NCI-H2107 (cell line): ENCODE measurements at regions not wholly inside any gene's neighbourhood (a gene's known extent, or its start where the extent isn't known, plus 50 kb on each side); places are given as distances from the start of the nearest gene placed in this dataset.

Source experiments
- DNase-seq: peaks from one replicate; lab custom pipeline; 2025; lab: John Stamatoyannopoulos, UW

DNA sequence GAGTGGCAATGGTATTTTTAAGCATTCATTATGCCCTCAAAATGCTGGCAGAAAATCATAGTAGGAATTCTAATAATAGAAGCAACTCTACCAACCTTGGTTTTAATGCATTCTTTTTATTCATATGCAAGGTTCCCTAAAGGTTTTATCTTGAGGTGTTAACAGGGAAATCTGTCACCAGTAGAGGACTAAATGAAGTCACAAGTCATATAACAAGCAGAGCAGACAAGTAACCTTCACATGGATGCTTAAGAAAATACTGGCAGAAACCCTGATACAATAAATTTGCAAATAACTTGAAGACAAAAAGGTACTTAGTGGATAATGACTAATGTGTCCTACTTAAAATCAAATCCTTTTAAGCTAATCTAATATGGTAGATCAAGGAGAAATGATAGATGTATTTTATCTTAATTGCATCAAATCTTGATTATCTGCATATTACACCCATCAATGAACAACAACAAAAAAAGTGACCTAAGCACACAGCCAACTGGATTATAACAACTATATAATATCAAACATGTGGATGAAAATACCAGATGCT, 73.3 kb downstream of the RFC3 start:
- DNase-seq, result no peak

DNA sequence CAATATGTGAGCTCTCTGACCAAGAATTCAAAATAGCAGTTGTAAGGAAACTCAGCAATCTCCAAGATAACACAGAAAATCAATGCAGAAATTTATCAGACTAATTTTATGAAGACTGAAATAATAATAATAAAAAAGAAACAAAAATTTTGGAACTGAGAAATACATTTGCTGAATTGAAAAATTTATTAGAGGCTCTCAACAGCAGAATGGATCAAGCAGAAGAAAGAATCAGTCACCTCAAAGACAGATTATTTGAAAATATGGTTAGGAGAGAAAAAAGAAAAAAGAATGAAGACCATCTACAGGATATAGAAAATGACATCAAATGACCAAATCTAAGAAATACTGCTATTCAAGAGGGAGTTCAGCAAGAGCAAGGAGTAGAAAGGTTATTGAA, 75.6 kb downstream of the RFC3 start:
- no peak for DNase-seq

DNA sequence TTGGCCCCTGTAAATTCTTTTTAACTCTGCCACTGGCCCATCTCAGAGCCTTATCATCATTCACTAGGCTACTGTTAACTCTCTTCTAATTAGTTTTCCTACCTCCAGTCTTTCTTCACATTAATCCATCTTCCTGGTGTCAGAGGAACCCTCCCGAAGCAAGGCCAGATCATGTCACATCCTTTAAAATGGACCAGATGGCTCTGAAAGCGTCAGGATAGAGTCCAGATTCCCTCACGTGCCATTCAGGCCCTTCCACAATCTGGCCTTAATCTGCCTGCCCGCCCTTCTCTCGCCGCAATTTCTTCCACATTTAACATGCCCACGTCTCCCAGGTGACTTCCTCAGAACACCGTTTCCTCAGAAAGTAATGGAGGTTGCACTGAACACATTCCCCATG, 86.5 kb downstream of the RFC3 start:
- DNase-seq, result no peak

DNA sequence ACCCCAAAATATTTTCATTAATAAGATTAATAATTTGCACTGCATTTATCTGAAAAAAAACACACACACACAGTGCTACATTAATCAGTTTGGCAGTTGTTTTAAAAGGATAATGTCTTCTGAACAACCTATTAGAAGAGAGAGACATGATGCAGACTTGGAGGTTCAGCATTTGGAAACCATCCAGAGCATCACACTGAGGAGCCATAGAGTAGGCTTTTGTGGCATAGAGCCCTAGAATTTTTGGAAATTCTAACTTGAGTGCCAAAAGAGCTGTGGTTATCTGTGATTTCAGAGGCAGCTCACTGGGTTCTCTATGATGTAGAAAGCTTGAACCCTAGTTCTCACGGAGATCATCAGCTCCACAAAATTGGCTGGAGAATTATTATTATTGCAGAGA, 90.2 kb downstream of the RFC3 start:
- no peak for DNase-seq

DNA sequence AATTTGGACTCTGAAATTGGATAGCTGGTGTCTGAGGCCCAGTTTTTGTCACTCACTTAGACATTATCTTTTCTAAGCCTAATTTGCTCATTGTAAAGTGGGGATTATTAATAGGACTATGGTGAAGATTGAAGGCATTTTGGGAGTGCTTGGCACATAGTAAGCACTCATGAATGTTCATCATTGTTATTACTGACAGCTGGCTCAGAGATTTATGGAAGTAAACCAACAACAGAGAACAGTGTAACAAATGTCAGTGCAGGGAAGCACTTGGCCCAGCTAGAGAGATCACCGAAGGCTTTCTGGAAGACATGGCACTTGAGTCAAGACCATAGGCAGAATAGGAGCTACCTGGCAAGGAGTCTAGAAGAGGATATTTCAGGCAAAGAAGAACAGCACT, 92.3 kb downstream of the RFC3 start:
- no peak for DNase-seq

DNA sequence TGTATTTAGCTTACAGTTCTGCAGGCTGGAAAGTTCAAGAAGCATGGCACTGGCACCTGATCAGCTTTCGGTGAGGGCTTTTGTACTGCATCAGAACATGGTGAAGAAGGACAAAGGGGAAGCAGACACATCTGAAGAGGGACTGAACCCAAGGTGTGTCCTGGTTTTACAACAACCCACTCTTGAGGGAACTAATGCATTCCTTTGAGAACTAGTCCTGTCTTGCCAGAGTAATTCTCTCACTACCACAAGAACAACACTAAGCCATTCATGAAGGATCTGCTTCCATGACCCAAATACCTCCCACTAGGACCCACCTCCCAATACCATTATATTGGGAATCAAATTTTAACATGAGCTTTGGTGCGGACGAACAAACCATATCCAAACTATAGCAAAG, 93.6 kb downstream of the RFC3 start:
- DNase-seq, result no peak

DNA sequence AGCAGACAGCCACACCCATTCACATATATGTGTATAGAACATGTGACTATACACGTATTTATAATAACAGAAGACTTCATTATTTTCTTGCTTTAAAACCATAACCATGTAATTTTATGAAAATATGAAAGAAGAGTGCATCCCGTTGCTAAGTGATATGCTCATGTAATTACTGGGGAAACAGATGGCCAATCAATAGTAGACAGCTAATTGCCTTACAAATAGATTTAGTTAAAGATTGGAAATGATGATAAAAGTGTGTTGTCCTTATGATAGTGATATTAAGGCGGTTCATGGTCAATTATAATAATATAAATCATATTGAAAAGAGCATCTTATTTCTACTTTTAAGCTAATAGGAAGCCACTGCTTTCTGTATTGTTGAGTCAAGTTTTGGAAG, 95.9 kb downstream of the RFC3 start:
- DNase-seq, result no peak

DNA sequence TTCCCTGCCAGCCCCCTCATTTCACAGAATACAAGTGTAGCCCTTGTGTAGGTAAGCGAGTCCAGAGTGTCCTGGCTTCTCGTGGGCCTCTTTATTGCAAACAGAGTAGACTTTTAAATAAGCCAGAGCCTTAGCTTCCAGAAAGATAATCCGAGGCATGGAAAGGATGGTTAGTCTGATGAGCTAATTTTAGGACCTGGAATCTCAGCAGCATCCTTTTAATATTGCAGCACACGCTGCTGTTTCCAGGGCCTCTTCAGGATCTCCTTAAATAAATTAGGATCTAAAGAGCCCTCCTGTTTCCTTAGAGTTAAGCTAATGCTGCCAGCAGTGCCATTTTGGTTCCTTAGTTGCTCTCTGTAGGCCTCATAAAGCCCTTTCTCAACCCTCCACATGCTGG, 99.2 kb downstream of the RFC3 start:
- DNase-seq, result no peak

DNA sequence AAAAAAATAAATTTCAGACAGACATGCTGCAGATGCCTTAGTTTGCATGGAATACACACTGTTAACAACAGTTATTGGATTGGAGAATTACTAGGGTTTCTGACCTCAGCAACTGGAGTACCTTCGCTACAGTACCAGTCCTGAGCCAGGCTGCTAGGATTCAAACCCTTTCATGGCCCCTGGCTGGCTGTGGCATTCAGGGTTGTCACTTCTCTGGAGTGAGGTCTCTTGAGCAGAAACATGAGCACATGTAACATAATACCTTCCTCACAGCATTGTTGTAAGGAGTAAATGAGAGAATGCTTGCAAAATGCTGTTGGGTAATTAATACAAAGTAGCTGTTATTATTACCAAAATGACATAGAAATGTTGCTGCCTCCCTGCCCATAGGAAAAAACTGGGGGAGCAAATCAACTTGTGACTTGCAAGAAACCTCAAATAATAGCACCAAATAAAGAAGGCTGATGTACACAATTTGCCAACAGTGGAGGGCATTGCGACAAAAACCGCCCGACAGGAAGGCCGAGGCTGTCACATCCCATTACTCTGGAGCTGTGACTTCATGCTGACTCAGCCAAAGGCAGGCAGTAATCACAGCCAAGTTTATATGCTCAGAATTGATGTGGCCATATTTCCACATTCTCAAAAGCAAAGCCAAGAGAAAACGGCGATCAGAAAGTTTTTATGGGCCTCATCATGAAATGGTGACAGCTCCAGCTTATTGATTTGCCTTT, 100.4 kb downstream of the RFC3 start:
- no peak for DNase-seq

DNA sequence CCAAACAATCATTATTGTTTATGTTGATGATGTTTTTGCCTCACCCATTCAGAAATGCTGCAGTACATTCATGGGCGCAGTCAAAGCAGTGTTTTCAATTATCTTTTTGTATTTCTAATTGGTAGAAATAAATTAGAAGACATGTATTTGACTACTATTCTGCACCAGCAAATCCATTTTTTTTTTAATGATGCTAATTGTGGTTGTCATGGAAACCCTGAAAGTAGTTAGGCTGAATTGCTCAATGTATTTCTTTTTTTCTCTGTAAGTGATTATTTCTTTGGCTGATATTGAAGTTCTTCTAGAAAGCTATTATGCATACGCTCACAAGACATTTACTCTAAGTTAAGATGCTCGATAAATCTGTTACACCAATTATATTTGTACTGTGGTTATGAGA, 101.2 kb downstream of the RFC3 start:
- DNase-seq, result no peak

DNA sequence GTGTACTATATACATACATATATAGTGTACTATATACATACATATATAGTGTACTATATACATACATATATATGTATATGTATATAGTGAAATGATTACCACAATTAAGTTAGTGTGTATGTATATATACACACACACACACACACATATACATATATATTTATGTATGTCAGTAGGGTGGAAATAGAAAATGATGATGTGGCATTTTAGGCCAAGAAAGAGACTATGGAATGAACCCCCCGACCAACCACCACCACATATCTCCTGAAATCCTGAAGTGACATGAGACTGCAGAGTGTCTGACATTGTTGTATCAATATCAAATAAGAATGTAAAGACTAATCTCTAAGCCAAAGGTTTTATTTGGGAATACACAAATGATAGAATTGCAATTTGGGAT, 107.6 kb downstream of the RFC3 start:
- no peak for DNase-seq

DNA sequence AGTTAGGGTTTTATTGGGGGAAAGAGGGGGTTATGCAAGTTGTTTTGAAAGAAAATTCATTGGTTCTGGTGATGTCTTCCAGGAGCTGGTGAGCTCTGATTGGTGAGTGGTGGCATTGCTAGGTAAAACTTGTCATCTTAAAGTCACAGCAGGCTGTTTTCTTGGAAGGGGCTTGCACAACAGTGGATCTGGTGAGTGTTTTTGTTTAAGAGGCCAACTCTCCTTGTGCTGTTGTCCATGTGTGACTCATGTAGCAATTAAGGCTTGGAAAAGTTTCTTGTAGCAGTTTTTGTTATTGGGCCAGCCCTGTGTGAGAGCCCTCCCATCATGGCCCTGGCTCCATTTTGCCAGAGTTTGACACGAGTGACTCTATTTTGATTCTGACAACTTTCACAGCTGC, 109.4 kb downstream of the RFC3 start:
- no peak for DNase-seq

DNA sequence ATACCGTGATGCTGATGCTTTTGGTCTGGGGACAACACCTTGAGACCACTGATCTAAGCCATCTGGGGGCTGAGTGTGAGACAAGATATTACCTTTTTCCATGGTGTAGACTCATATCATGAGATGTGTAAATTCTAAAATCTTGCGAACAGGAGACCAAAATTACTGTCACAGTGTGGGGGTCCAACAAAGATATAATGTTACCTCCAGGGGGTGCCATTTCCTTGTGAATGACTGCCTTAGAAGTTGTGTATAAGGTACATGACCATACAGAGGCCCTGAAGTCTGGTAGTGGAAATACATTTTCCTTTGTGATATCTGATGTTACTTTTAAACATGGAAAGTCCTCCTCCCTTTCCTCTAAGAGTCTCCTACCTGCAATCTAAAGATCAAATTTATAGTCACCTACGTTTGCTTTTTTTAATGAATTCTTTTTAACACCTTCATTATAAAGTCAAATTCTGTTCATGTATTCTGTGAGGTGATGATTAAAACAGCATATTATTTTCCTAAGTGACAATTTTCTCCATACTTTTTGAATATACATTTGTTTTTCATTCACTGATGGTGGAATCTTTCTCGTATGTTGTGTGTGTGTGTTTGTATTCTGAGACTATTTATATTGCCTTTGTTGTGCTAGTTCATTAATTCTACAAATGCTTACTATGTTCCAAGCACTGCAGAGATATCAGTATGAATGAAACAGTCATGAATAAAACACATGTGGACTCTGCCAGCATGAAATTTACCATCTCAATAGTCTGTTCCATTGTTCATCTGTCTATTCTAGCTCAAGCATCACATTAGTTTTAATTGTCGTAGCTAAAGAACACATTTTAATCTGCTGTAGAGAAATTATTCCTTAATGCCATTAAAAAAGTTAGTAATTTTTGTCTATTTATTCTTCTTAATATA, 113.7 kb downstream of the RFC3 start:
- DNase-seq, result no peak

DNA sequence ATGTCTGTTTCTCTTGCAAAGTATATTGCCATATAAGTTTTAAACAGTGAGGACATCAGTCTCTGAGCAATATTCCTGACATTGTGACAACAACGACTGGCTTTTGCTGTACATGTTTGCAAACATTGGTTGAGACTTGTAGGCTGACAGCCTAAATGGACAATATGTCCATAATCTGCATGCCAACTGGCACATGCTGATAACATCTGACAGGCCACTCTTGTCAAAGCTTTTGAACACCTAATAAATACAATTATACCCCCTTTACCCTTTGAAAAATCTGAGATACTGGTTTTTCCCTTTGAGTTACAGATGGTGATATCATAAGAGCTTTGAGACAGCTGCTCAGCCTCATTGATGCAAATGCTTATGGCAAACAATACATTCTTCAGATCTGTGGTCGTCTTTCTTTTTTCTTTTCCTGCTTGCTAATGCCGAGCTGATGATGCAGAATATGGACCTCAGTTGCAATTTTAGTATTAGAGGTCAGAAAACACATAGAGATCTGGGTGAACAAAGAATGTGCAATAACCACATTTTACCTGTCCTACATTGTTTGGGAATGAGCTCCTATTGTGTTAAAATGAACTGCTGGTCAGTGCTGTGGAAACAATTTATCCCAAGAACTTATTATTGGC, 114.9 kb downstream of the RFC3 start:
- DNase-seq, result no peak

DNA sequence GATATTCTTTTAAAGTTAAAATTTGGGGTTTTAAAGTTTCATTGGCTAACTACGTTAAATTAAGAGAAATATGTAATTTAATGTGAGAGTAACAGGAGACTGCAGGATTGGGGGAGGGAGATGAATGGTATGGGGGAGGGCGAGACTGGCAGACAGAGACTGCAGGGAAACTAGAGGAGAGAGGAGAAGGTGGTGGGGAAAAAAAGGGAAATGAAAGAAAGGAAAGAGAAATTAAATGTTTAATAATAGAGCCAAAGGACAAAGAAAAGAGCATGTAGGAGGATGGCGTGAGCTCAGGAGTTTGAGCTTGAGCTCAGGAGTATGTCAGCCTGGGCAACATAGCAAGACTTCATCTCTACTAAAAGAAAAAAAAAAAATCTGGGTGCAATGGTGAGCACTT, 115.9 kb downstream of the RFC3 start:
- no peak for DNase-seq

DNA sequence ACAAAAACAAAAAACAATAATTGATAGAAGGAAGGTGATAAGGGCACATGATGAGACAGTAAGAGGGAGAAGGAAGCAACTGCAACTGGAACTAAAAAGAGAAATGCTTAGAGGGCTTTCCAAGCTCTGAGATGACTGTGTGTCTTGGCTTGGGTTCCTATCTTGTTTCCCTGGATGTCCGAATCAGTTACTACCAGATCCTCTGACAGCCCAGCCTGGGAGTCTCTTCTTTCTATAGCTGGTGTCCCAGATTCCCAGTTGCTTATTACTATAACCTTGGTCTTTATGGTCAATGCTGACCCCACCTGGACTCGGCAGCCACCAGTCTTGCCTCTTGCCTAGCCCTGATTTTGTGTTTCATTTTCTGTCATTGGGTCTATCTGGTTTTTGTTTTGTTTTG, 116.4 kb downstream of the RFC3 start:
- no peak for DNase-seq

DNA sequence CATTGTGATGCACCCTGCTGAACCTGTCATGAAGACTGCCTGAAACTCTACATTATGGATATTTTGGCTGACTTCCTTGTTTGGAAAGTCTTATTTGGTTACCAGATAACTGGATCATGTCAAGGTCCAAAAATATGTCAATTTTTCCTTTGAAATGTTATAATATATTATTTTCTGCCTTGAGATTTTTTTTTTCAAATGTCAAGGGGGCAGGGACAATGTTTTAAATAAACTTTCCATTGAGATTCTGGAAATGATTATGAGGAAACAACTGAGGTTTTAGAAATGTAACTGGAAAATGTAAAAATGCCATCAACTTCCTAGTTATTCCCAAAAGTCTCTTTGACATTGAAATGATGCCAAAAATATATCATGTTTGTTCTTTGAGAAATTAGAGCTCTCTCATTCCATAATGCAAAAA, 117.0 kb downstream of the RFC3 start:
- DNase-seq, result no peak

DNA sequence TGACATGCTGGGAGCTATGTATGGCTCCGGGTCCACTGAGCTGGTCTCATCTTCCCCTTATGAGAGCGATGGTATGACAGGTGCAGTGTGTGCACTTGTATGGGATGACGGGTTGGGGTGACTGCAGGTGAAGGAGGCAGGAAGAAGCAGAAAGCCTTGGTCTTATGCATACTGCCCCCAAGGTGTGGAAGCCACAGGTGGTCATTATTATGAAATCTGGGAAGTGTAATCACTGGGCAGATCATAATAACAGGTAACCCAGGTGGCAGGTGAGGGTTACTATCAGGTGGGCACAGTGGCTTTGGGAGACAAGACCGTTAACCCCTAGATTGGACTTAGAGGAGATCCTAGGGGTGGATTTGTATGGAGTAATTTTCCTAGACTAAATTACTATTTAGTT, 118.0 kb downstream of the RFC3 start:
- no peak for DNase-seq

DNA sequence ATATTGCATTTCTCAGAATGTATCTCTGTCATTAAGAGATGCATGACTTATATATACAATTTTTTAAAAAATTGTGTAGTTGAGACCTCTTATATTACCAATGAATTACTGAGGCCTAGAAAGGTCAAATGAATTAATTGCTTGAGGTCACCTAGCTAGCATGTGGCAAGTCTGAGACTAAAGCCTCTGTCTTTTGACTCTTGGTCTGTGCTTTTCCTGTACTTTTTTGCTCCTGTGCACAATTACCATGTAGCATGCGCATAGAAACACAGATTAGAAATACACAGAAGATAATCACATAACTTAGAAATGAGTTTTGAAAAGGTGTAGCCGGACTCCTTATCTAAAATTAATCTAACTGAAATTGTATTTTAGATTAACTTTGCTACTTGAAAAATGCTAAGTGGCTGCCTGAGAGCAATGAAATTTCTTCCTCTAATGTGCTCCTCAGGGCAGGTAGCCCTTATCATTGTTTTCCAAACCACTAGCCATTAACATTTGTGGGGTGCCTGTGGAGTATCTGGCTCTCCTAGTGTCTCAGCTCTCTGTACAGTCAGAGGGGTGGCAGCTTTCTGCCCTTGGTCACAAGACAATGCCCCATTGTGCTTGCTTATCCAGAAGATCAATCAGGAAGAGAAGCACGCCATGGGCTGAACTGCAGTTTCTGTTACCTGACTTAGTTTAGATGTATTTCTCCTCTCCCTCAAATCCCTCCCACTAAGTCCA, 119.6 kb downstream of the RFC3 start:
- no peak for DNase-seq

DNA sequence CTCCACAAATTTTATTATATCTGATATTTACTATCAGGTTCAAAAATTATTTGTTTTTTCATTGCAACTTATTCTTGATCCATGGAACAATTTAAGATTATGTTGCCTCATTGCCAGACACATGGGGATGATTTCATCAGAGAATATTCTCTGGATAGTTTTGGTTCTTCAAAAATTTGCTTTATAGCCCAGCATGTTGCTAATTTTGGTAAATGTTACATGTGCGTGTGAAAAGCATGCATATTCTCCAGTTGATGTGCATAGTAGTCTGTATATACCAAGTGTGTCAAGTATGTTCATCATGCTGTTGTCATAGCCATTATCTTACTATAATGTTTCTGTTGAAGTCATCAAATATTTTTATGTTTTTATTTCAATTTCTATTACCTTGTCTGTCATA, 122.3 kb downstream of the RFC3 start:
- no peak for DNase-seq

DNA sequence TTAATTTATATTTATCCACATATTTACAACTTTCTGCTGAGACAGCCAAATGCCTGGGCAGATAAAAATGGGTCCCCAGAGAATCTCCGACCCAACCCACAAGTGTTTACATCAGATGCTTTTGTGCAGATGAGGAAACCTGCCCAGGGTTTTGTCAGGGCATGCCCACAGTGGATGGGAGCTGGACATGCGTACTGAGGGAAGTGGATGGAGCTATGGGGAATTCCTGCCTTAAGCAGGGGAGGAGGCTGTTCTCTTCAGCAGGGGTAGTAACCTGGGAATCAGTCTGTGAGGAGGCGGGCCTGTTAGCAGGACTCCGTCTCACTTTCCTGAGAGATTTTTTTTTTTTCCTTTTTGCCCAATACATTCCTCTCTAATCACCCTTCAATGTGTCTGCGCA, 122.9 kb downstream of the RFC3 start:
- no peak for DNase-seq

DNA sequence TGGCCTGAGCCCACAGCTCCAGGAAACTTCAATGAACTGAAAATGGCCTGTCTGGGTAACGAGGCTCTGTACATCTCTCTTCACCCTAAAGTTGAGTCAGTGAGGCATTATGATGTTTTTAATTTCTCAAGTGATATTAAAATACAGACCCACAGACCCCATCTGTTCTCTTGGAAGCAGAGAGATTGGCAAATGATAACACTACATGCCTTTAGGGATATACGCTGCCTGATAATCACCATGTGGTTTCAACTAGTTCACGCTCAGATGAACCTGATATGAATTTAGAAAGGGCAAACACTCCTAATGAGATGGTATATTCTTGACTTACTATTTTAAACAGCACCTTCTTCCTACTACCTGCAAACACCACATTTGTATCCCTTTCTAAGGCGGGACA, 127.5 kb downstream of the RFC3 start:
- no peak for DNase-seq
